HUES6 (cell line): ENCODE measurements at regions not wholly inside any gene's neighbourhood (a gene's known extent, or its start where the extent isn't known, plus 50 kb on each side); places are given as distances from the start of the nearest gene placed in this dataset.

ENCODE experiments used
- H3K27ac ChIP-seq: 2 replicates; pipeline ENCODE4 v1.7.0; 2013; ENCODE audit warnings: low read depth, mild to moderate bottlenecking, low read length, inconsistent platforms
- H3K27me3 ChIP-seq: 2 replicates; pipeline ENCODE4 v1.6.1; 2013; ENCODE audit warnings: low read length; ENCODE audit not compliant: control insufficient read depth, insufficient read depth
- H3K36me3 ChIP-seq: 2 replicates; pipeline ENCODE4 v1.6.1; 2013; ENCODE audit warnings: low read length; ENCODE audit not compliant: control insufficient read depth, insufficient read depth
- H3K4me1 ChIP-seq: 2 replicates; pipeline ENCODE4 v1.6.1; 2013; ENCODE audit warnings: low read length; ENCODE audit not compliant: control insufficient read depth, insufficient read depth
- H3K4me3 ChIP-seq: 2 replicates; pipeline ENCODE4 v1.5.1; 2013; ENCODE audit warnings: low read depth, low read length
- H3K9ac ChIP-seq: one replicate; pipeline ENCODE4 v1.6.1; 2013; ENCODE audit warnings: mild to moderate bottlenecking, low read length
- H3K9me3 ChIP-seq: 2 replicates; pipeline ENCODE4 v1.6.1; 2013; ENCODE audit warnings: low read depth, low read length; ENCODE audit not compliant: control insufficient read depth, insufficient read depth

GRCh38 chr2:225948903-225949302 lies 549.4 kb downstream of the NYAP2 start:
- no peak overlapping the region for H3K4me3 ChIP-seq
- H3K4me1 ChIP-seq = no peaks in the 10 kb centered on the region
- no peaks in the 10 kb centered on the region for H3K36me3 ChIP-seq
- peaks cover under 1% of the 10 kb centered on the region; the same call in 1 of the 2 replicates for H3K9me3 ChIP-seq
- no peaks in the 10 kb centered on the region for H3K27me3 ChIP-seq
- no peak overlapping the region for H3K9ac ChIP-seq
- H3K27ac ChIP-seq = no peak overlapping the region

- H3K4me3 ChIP-seq = no peak overlapping the region
- H3K4me1 ChIP-seq = no peaks in the 10 kb centered on the region
- H3K9ac ChIP-seq = no peak overlapping the region
- no peaks in the 10 kb centered on the region for H3K9me3 ChIP-seq
- no peaks in the 10 kb centered on the region for H3K36me3 ChIP-seq
- no peak overlapping the region for H3K27ac ChIP-seq
- H3K27me3 ChIP-seq = no peaks in the 10 kb centered on the region
These were observed 539.5 kb downstream of the NYAP2 start for GRCh38 chr2:225938991-225939390.

- Histone ChIP-seq H3K9ac (no peak overlapping the region), H3K36me3 (no peaks in the 10 kb centered on the region), H3K4me1 (no peaks in the 10 kb centered on the region), H3K27ac (no peak overlapping the region), H3K9me3 (no peaks in the 10 kb centered on the region), H3K27me3 (no peaks in the 10 kb centered on the region), H3K4me3 (no peak overlapping the region)
These were observed 538.2 kb downstream of the NYAP2 start for GRCh38 chr2:225937625-225938187.

GRCh38 chr2:225932811-225933413 lies 533.4 kb downstream of the NYAP2 start:
- H3K27me3 ChIP-seq = no peaks in the 10 kb centered on the region
- no peaks in the 10 kb centered on the region for H3K4me1 ChIP-seq
- no peaks in the 10 kb centered on the region for H3K9me3 ChIP-seq
- H3K27ac ChIP-seq = no peak overlapping the region
- H3K9ac ChIP-seq = no peak overlapping the region
- H3K4me3 ChIP-seq = no peak overlapping the region
- H3K36me3 ChIP-seq = no peaks in the 10 kb centered on the region

GRCh38 chr2:225930687-225931086 lies 531.2 kb downstream of the NYAP2 start:
- Histone ChIP-seq H3K27me3 (no peaks in the 10 kb centered on the region), H3K36me3 (no peaks in the 10 kb centered on the region), H3K4me3 (no peak overlapping the region), H3K9me3 (no peaks in the 10 kb centered on the region), H3K9ac (no peak overlapping the region), H3K27ac (no peak overlapping the region), H3K4me1 (no peaks in the 10 kb centered on the region)

GRCh38 chr2:225920621-225921220 lies 521.2 kb downstream of the NYAP2 start:
- Histone ChIP-seq H3K4me3 (no peak overlapping the region), H3K9me3 (no peaks in the 10 kb centered on the region), H3K27me3 (no peaks in the 10 kb centered on the region), H3K36me3 (no peaks in the 10 kb centered on the region), H3K4me1 (no peaks in the 10 kb centered on the region), H3K27ac (no peak overlapping the region), H3K9ac (no peak overlapping the region)

- Histone ChIP-seq H3K27ac (no peak overlapping the region), H3K27me3 (no peaks in the 10 kb centered on the region), H3K36me3 (no peaks in the 10 kb centered on the region), H3K4me1 (no peaks in the 10 kb centered on the region), H3K9me3 (no peaks in the 10 kb centered on the region), H3K9ac (no peak overlapping the region), H3K4me3 (no peak overlapping the region)
These were observed 517.2 kb downstream of the NYAP2 start for GRCh38 chr2:225916692-225917091.

GRCh38 chr2:225911019-225911418 lies 511.5 kb downstream of the NYAP2 start:
- H3K4me3 ChIP-seq = no peak overlapping the region
- H3K9ac ChIP-seq = no peak overlapping the region
- no peaks in the 10 kb centered on the region for H3K9me3 ChIP-seq
- no peaks in the 10 kb centered on the region for H3K36me3 ChIP-seq
- H3K27ac ChIP-seq = no peak overlapping the region
- no peaks in the 10 kb centered on the region for H3K27me3 ChIP-seq
- no peaks in the 10 kb centered on the region for H3K4me1 ChIP-seq

GRCh38 chr2:225895126-225895525 lies 495.6 kb downstream of the NYAP2 start:
- no peak overlapping the region for H3K4me3 ChIP-seq
- no peaks in the 10 kb centered on the region for H3K9me3 ChIP-seq
- H3K4me1 ChIP-seq = no peaks in the 10 kb centered on the region
- H3K36me3 ChIP-seq = no peaks in the 10 kb centered on the region
- H3K27ac ChIP-seq = no peak overlapping the region
- H3K9ac ChIP-seq = no peak overlapping the region
- no peaks in the 10 kb centered on the region for H3K27me3 ChIP-seq

- no peaks in the 10 kb centered on the region for H3K4me1 ChIP-seq
- H3K9me3 ChIP-seq = no peaks in the 10 kb centered on the region
- H3K27me3 ChIP-seq = no peaks in the 10 kb centered on the region
- no peak overlapping the region for H3K4me3 ChIP-seq
- no peaks in the 10 kb centered on the region for H3K36me3 ChIP-seq
- H3K27ac ChIP-seq = no peak overlapping the region
- no peak overlapping the region for H3K9ac ChIP-seq
These were observed 494.9 kb downstream of the NYAP2 start for GRCh38 chr2:225894236-225894980.

GRCh38 chr2:225893151-225893550 lies 493.6 kb downstream of the NYAP2 start:
- Histone ChIP-seq H3K27me3 (no peaks in the 10 kb centered on the region), H3K27ac (no peak overlapping the region), H3K4me1 (no peaks in the 10 kb centered on the region), H3K4me3 (no peak overlapping the region), H3K36me3 (no peaks in the 10 kb centered on the region), H3K9me3 (no peaks in the 10 kb centered on the region), H3K9ac (no peak overlapping the region)
